GM12878 (cell line): ENCODE measurements at regions not wholly inside any gene's neighbourhood (a gene's known extent, or its start where the extent isn't known, plus 50 kb on each side); places are given as distances from the start of the nearest gene placed in this dataset.

Experiments used
- ATAC-seq: fragments of 200-7000 bp; cut with Tn5 transposase; 3 replicates; pipeline ENCODE4 v1.9.1; 2020; ENCODE audit warnings: mild to moderate bottlenecking, moderate library complexity
- BruUV-seq: library from RNA; stranded (reverse); fragments of 400-500 nt; replicated peaks from 2 replicates; lab custom pipeline; 2021; lab: Mats Ljungman, UMichigan
- CTCF ChIA-PET: fragments of 300-600 bp; sonication (Branson Sonifier 250); formaldehyde crosslinking; extraction: SDS; loops from one replicate; lab custom pipeline; 2021; ENCODE audit warnings: inconsistent platforms; lab: Yijun Ruan, JAX
- POLR2A ChIA-PET: fragments of 350-600 bp; formaldehyde crosslinking; extraction: SDS; loops from one replicate; lab custom pipeline; 2021; ENCODE audit warnings: inconsistent platforms; lab: Charles Lee
- RAD21 ChIA-PET: fragments of 300-600 bp; sonication (Branson Sonifier 250); formaldehyde crosslinking; loops from one replicate; lab custom pipeline; 2023; ENCODE audit warnings: antibody characterized with exemption; ENCODE audit not compliant: unreplicated experiment; lab: Charles Lee
- SMC1A ChIA-PET: fragments of 300-600 bp; sonication (Branson Sonifier 250); formaldehyde crosslinking; loops from one replicate; lab custom pipeline; 2023; ENCODE audit not compliant: unreplicated experiment, uncharacterized antibody; lab: Charles Lee
- DNase-seq: peaks from one replicate; pipeline ENCODE4 v3.0.0-alpha.2; 2011; ENCODE audit warnings: low read depth, low spot score
- FAIRE-seq: peaks from 3 replicates; lab custom pipeline; 2011; peaks lifted over from hg19 to GRCh38; lab: Jason Lieb, UNC
- H2AFZ ChIP-seq: 2 replicates; pipeline ENCODE4 v1.6.0; 2011; ENCODE audit warnings: low read depth, low read length, control low read depth; ENCODE audit not compliant: control insufficient read depth
- H3K27ac ChIP-seq: 2 replicates; pipeline ENCODE4 v1.5.1; 2011; ENCODE audit warnings: control low read depth; ENCODE audit not compliant: control insufficient read depth, insufficient read depth
- H3K27me3 ChIP-seq, 2 experiments: replicated peaks in 1 of 2; 2 replicates each; pipeline versions ENCODE4 v1.6.0 to v1.6.1; 2011; ENCODE audit warnings: low read length in 1 of 2; ENCODE audit not compliant: control insufficient read depth in 2 of 2, insufficient read depth in 2 of 2
- H3K36me3 ChIP-seq, 2 experiments: 2 replicates each; pipeline ENCODE4 v1.5.1; 2011; ENCODE audit warnings: low read length in 1 of 2; ENCODE audit not compliant: control insufficient read depth in 2 of 2, insufficient read depth in 2 of 2
- H3K4me1 ChIP-seq: 2 replicates; pipeline ENCODE4 v1.6.1; 2011; ENCODE audit warnings: mild to moderate bottlenecking, low read length, moderate library complexity, mixed read lengths; ENCODE audit not compliant: control insufficient read depth, insufficient read depth
- H3K4me2 ChIP-seq: 2 replicates; pipeline ENCODE4 v1.6.0; 2011; ENCODE audit warnings: control low read depth; ENCODE audit not compliant: control insufficient read depth, insufficient read depth
- H3K4me3 ChIP-seq: fragments of 200-600 bp; sonication (generic); 2 replicates; pipeline ENCODE4 v1.5.1; 2016
- H3K79me2 ChIP-seq: 2 replicates; pipeline ENCODE4 v1.6.0; 2011; ENCODE audit warnings: low read length; ENCODE audit not compliant: control insufficient read depth, insufficient read depth
- H3K9ac ChIP-seq: 2 replicates; pipeline ENCODE4 v1.8.0; 2011; ENCODE audit warnings: low read length, control low read depth, mixed read lengths; ENCODE audit not compliant: control insufficient read depth, insufficient read depth
- H3K9me3 ChIP-seq: replicated peaks from 3 replicates; pipeline ENCODE4 v1.5.1; 2011; ENCODE audit warnings: mild to moderate bottlenecking, low read length; ENCODE audit not compliant: control insufficient read depth, insufficient read depth
- H4K20me1 ChIP-seq: 2 replicates; pipeline ENCODE4 v1.6.0; 2011; ENCODE audit not compliant: control insufficient read depth, insufficient read depth
- BRCA1 ChIP-seq: IDR thresholded peaks from 2 replicates; pipeline ENCODE4 v1.6.1; 2011; ENCODE audit warnings: low read depth, low read length, improper control_type of control experiment
- CBFB ChIP-seq: IDR thresholded peaks from 2 replicates; pipeline ENCODE4 v1.6.1; 2016; ENCODE audit warnings: antibody characterized with exemption, low read depth
- HDAC2 ChIP-seq: fragments of 200-600 bp; sonication (generic); IDR thresholded peaks from 2 replicates; pipeline ENCODE4 v1.6.1; 2017
- HDAC6 ChIP-seq: fragments of 200-600 bp; sonication (generic); IDR thresholded peaks from one replicate; pipeline ENCODE4 v1.8.0; 2017; ENCODE audit warnings: antibody characterized with exemption; ENCODE audit not compliant: unreplicated experiment
- NR2C2 ChIP-seq: IDR thresholded peaks from 2 replicates; pipeline ENCODE4 v1.6.1; 2011; ENCODE audit warnings: borderline replicate concordance, low read depth; ENCODE audit not compliant: control insufficient read depth, insufficient read length
- PAX5 ChIP-seq: IDR thresholded peaks from 2 replicates; pipeline ENCODE4 v1.6.1; 2011; ENCODE audit warnings: low read depth, low read length, borderline replicate concordance
- RFX5 ChIP-seq: IDR thresholded peaks from 2 replicates; pipeline ENCODE4 v1.6.1; 2011; ENCODE audit warnings: low read depth, low read length, improper control_type of control experiment
- ZNF207 ChIP-seq: fragments of 450-650 bp; IDR thresholded peaks from 2 replicates; pipeline ENCODE4 v1.6.1; 2014; ENCODE audit warnings: antibody characterized with exemption, mild to moderate bottlenecking, borderline replicate concordance
- ZNF622 ChIP-seq: fragments of 450-650 bp; IDR thresholded peaks from 2 replicates; pipeline ENCODE4 v1.6.1; 2017; ENCODE audit warnings: mild to moderate bottlenecking, inconsistent platforms
- WGBS: methylation state at CpG from one replicate; pipeline ENCODE4 v1.1.6; 2016; ENCODE audit warnings: low lambda C conversion rate; ENCODE audit not compliant: insufficient replicate concordance, insufficient coverage; ENCODE audit errors: missing lambda C conversion rate; 5-methylcytosine and 5-hydroxymethylcytosine counted together
- in situ Hi-C: fragments of 300-500 bp; cut with MboI; formaldehyde crosslinking; loops from 9 replicates; pipeline ENCODE4 v1.14.3; 2018; ENCODE audit warnings: mixed read lengths
- intact Hi-C: fragments of 100-400 bp; cut with micrococcal nuclease; formaldehyde crosslinking; loops from one replicate; pipeline ENCODE4 v1.14.2; 2022; ENCODE audit not compliant: unreplicated experiment
- TF ChIP-seq, protein P1 (sequence below): IDR thresholded peaks from 2 replicates; pipeline ENCODE4 v1.6.1; 2011; ENCODE audit warnings: mild to moderate bottlenecking, low read depth, low read length, moderate library complexity; ENCODE audit not compliant: insufficient replicate concordance
- TF ChIP-seq, protein P2 (sequence below): fragments of 450-650 bp; IDR thresholded peaks from 2 replicates; pipeline ENCODE4 v1.6.1; 2016; ENCODE audit warnings: mild to moderate bottlenecking, moderate library complexity, borderline replicate concordance
- TF ChIP-seq, protein P3 (sequence below): fragments of 450-650 bp; IDR thresholded peaks from 2 replicates; pipeline ENCODE4 v1.6.1; 2017; ENCODE audit warnings: antibody characterized with exemption, mild to moderate bottlenecking, moderate library complexity
- TF ChIP-seq, protein P4 (sequence below), 3 experiments: IDR thresholded peaks in 2 of 3; conservative IDR thresholded peaks in 1 of 3; 2 replicates each; pipeline ENCODE4 v1.5.1; 2011; ENCODE audit warnings: low read depth in 3 of 3, low read length in 3 of 3, mild to moderate bottlenecking in 3 of 3, control low read depth in 2 of 3, moderate library complexity in 2 of 3, inconsistent platforms in 1 of 3, mixed read lengths in 1 of 3; ENCODE audit not compliant: control insufficient read depth in 2 of 3, insufficient read depth in 1 of 3; ENCODE audit errors: extremely low read depth in 1 of 3
- TF ChIP-seq, protein P5 (sequence below): IDR thresholded peaks from 2 replicates; pipeline ENCODE4 v1.6.1; 2012; ENCODE audit warnings: low read depth, low read length, improper control_type of control experiment

DNA sequence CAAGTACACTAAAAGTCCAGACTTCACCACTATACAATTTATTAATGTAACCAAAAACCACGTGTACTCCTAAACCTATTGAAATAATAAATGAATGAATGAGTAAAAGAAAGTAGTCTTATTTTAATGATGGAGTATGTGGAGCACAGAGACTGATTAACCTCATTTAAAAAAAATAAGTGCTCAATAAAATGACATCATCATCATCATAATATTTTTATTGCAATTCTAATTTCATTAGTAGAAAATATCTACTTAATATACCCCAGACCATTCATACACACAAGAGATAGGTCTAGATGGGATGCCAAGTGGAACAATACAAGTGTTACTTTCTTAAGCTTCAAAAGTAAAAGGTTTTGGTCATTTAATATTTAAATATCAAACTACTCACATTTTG, 133.1 kb downstream of the ASB9 start:
- no TSS peak for BruUV-seq
- no peak for DNase-seq
- Histone ChIP-seq H3K4me2 (no peak overlapping the region), H3K9me3 (no peaks in the 10 kb centered on the region), H3K4me1 (no peaks in the 10 kb centered on the region), H3K4me3 (no peak overlapping the region), H2AFZ (no peak overlapping the region), H3K27me3 (no peaks in the 10 kb centered on the region), H3K9ac (no peak overlapping the region), H3K36me3 (no peaks in the 10 kb centered on the region), H3K27ac (no peak overlapping the region), H4K20me1 (no peaks in the 10 kb centered on the region), H3K79me2 (no peaks in the 10 kb centered on the region)
- FAIRE-seq, result no peak
- 0% methylated on average over 1 of the region's 1 CpG for WGBS
- intact Hi-C loops (no loop called here), in situ Hi-C loops (no loop called here)
- RAD21 ChIA-PET, result no interaction called here
- SMC1A ChIA-PET, result no interaction called here
- CTCF ChIA-PET, result interaction anchor here (0.6 to 1.0 kb wide), 3 partner anchors 9 to 106 kb away, joined by 3 to 4 read pairs (median 3); no protein-coding TSS in a partner anchor
- POLR2A ChIA-PET, result no interaction called here
- no peak for ATAC-seq
- TF ChIP-seq ZNF622, result no peak
- no peak for TF ChIP-seq PAX5
- TF ChIP-seq, protein P1, sequence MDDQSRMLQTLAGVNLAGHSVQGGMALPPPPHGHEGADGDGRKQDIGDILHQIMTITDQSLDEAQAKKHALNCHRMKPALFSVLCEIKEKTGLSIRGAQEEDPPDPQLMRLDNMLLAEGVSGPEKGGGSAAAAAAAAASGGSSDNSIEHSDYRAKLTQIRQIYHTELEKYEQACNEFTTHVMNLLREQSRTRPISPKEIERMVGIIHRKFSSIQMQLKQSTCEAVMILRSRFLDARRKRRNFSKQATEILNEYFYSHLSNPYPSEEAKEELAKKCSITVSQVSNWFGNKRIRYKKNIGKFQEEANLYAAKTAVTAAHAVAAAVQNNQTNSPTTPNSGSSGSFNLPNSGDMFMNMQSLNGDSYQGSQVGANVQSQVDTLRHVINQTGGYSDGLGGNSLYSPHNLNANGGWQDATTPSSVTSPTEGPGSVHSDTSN, result no peak
- no peak for TF ChIP-seq HDAC6
- no peak for TF ChIP-seq CBFB
- no peak for TF ChIP-seq ZNF207
- TF ChIP-seq, protein P2, sequence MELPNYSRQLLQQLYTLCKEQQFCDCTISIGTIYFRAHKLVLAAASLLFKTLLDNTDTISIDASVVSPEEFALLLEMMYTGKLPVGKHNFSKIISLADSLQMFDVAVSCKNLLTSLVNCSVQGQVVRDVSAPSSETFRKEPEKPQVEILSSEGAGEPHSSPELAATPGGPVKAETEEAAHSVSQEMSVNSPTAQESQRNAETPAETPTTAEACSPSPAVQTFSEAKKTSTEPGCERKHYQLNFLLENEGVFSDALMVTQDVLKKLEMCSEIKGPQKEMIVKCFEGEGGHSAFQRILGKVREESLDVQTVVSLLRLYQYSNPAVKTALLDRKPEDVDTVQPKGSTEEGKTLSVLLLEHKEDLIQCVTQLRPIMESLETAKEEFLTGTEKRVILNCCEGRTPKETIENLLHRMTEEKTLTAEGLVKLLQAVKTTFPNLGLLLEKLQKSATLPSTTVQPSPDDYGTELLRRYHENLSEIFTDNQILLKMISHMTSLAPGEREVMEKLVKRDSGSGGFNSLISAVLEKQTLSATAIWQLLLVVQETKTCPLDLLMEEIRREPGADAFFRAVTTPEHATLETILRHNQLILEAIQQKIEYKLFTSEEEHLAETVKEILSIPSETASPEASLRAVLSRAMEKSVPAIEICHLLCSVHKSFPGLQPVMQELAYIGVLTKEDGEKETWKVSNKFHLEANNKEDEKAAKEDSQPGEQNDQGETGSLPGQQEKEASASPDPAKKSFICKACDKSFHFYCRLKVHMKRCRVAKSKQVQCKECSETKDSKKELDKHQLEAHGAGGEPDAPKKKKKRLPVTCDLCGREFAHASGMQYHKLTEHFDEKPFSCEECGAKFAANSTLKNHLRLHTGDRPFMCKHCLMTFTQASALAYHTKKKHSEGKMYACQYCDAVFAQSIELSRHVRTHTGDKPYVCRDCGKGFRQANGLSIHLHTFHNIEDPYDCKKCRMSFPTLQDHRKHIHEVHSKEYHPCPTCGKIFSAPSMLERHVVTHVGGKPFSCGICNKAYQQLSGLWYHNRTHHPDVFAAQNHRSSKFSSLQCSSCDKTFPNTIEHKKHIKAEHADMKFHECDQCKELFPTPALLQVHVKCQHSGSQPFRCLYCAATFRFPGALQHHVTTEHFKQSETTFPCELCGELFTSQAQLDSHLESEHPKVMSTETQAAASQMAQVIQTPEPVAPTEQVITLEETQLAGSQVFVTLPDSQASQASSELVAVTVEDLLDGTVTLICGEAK, result no peak
- TF ChIP-seq BRCA1, result no peak
- no peak for TF ChIP-seq NR2C2
- no peak for TF ChIP-seq RFX5
- no peak for TF ChIP-seq HDAC2
- TF ChIP-seq, protein P3, sequence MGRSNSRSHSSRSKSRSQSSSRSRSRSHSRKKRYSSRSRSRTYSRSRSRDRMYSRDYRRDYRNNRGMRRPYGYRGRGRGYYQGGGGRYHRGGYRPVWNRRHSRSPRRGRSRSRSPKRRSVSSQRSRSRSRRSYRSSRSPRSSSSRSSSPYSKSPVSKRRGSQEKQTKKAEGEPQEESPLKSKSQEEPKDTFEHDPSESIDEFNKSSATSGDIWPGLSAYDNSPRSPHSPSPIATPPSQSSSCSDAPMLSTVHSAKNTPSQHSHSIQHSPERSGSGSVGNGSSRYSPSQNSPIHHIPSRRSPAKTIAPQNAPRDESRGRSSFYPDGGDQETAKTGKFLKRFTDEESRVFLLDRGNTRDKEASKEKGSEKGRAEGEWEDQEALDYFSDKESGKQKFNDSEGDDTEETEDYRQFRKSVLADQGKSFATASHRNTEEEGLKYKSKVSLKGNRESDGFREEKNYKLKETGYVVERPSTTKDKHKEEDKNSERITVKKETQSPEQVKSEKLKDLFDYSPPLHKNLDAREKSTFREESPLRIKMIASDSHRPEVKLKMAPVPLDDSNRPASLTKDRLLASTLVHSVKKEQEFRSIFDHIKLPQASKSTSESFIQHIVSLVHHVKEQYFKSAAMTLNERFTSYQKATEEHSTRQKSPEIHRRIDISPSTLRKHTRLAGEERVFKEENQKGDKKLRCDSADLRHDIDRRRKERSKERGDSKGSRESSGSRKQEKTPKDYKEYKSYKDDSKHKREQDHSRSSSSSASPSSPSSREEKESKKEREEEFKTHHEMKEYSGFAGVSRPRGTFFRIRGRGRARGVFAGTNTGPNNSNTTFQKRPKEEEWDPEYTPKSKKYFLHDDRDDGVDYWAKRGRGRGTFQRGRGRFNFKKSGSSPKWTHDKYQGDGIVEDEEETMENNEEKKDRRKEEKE, result no peak
- TF ChIP-seq, protein P4, sequence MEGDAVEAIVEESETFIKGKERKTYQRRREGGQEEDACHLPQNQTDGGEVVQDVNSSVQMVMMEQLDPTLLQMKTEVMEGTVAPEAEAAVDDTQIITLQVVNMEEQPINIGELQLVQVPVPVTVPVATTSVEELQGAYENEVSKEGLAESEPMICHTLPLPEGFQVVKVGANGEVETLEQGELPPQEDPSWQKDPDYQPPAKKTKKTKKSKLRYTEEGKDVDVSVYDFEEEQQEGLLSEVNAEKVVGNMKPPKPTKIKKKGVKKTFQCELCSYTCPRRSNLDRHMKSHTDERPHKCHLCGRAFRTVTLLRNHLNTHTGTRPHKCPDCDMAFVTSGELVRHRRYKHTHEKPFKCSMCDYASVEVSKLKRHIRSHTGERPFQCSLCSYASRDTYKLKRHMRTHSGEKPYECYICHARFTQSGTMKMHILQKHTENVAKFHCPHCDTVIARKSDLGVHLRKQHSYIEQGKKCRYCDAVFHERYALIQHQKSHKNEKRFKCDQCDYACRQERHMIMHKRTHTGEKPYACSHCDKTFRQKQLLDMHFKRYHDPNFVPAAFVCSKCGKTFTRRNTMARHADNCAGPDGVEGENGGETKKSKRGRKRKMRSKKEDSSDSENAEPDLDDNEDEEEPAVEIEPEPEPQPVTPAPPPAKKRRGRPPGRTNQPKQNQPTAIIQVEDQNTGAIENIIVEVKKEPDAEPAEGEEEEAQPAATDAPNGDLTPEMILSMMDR (IDR thresholded peaks at IDR 0.05 in 2 of 3, conservative IDR thresholded peaks at IDR 0.05 in 1 of 3; ENCODE audit: control insufficient read depth in 2 of 3, extremely low read depth in 1 of 3, insufficient read depth in 1 of 3, low read depth in 3 of 3, low read length in 3 of 3), result no peak
- TF ChIP-seq, protein P5, sequence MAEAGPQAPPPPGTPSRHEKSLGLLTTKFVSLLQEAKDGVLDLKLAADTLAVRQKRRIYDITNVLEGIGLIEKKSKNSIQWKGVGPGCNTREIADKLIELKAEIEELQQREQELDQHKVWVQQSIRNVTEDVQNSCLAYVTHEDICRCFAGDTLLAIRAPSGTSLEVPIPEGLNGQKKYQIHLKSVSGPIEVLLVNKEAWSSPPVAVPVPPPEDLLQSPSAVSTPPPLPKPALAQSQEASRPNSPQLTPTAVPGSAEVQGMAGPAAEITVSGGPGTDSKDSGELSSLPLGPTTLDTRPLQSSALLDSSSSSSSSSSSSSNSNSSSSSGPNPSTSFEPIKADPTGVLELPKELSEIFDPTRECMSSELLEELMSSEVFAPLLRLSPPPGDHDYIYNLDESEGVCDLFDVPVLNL, result no peak
